ENCODE measurements at regions not wholly inside any gene's neighbourhood (a gene's known extent, or its start where the extent isn't known, plus 50 kb on each side); places are given as distances from the start of the nearest gene placed in this dataset.

DNA sequence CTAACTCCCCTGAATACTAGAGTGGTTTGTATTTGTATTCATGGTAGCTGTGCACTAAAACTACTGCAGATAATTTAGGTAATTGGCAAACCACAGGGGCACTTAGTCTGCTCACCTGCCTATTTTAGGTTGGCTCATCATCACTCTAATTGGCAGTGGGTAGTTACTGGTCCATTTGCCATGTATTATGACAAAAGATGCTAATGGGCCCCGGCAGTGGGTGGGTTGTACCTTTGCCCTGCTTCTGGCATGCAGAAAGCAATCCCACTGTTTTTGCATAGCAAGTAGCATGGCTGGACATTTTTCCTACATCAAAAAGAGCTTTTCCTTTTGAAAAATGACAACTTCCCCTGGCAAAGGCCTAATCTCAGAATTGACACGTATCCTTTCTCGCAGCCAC, 741.4 kb upstream of the MAP3K7 start:
- DNase-seq = no peak
- H3K27ac Mint-ChIP-seq = no peak overlapping the region
- H3K4me1 Mint-ChIP-seq = no peaks in the 10 kb centered on the region
- POLR2A ChIA-PET = no interaction called here
- no peaks in the 10 kb centered on the region for H3K36me3 Mint-ChIP-seq (ENCODE audit: low read depth)
- CTCF ChIA-PET = no interaction called here
- H3K9me3 Mint-ChIP-seq = no peaks in the 10 kb centered on the region
- no peaks in the 10 kb centered on the region for H3K27me3 Mint-ChIP-seq
- no peak overlapping the region for H3K4me3 Mint-ChIP-seq

DNA sequence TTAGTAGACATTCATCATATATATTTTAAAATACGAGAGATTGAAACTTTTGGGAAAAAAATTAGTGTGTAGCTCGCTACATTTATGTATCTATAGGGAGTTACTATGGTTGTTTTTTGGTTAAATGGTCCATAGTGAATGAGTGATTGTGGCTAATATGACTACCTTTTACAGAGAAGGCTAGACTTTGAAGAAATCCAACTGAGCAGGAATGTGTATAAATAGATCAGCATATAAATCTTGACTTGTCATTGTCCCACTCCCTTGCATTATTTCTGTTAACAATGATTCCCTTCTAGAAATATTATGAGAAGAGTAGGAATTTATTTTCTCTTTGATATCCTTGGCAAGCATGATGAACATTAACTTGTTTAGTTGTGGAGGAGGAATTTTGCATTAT, 737.8 kb upstream of the MAP3K7 start:
- no peak overlapping the region for H3K27ac Mint-ChIP-seq
- ChIA-PET CTCF (no interaction called here), POLR2A (no interaction called here)
- no peaks in the 10 kb centered on the region for H3K36me3 Mint-ChIP-seq (ENCODE audit: low read depth)
- DNase-seq = no peak
- H3K4me1 Mint-ChIP-seq = no peaks in the 10 kb centered on the region
- H3K9me3 Mint-ChIP-seq = no peaks in the 10 kb centered on the region
- no peak overlapping the region for H3K4me3 Mint-ChIP-seq
- H3K27me3 Mint-ChIP-seq = no peaks in the 10 kb centered on the region

DNA sequence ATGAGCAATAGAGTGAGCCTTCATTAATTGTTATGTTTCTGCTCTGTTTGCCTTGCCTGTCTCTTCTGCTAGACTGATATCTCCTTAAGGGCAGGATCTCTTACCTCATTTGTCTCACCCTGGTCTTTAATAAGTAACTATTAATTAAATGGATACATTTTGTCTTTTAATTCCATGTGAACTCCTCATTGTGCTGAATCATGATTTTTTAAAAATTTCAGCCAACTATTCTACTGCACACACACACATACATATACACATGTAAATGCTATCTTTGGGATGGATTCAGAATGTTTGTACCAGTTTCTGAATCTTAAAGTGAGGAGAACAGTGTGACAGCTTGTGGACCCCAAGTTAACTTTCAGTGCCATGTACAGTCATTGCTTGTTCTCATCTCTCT, 731.1 kb upstream of the MAP3K7 start:
- Mint-ChIP-seq H3K9me3 (no peaks in the 10 kb centered on the region), H3K36me3 (ENCODE audit: low read depth) (no peaks in the 10 kb centered on the region), H3K4me1 (no peaks in the 10 kb centered on the region), H3K4me3 (no peak overlapping the region), H3K27ac (no peak overlapping the region), H3K27me3 (no peaks in the 10 kb centered on the region)
- DNase-seq = no peak
- ChIA-PET CTCF (interaction anchor here (0.6 kb wide), 1 partner anchor 21 kb away, joined by 3 read pairs; no protein-coding TSS in a partner anchor), POLR2A (no interaction called here)

DNA sequence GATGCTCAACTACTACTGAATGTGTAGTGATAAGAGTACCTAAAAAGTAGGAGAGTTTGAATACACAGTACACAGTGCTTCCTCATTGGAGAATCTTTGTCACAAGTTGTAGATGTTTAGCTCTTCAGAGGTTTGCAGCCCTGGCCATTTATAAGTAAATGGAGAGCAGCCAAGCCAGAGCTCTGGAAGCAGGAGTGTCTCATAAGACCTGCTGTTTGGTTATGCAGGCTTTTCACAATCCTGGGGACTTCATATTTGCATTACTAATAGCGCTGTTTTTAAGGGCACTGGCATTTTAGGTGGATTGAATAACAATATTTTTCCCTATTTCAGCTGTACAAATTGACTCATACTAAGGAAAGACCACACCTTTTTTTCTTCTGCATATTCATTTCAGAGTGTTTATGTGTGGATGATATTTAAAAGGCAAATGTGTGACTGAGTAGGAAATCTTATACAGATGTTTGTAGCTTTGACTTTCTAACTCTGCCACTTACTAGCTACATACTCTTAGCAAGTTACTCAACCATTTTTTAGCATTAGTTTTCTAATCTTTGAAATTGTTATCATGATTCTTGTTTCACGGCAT, 730.5 kb upstream of the MAP3K7 start:
- H3K4me1 Mint-ChIP-seq = no peaks in the 10 kb centered on the region
- no peaks in the 10 kb centered on the region for H3K27me3 Mint-ChIP-seq
- H3K27ac Mint-ChIP-seq = no peak overlapping the region
- H3K9me3 Mint-ChIP-seq = no peaks in the 10 kb centered on the region
- H3K4me3 Mint-ChIP-seq = no peak overlapping the region
- no peak for DNase-seq
- ChIA-PET POLR2A (no interaction called here), CTCF (interaction anchor here (0.6 kb wide), 1 partner anchor 21 kb away, joined by 3 read pairs; no protein-coding TSS in a partner anchor)
- H3K36me3 Mint-ChIP-seq (ENCODE audit: low read depth) = no peaks in the 10 kb centered on the region

DNA sequence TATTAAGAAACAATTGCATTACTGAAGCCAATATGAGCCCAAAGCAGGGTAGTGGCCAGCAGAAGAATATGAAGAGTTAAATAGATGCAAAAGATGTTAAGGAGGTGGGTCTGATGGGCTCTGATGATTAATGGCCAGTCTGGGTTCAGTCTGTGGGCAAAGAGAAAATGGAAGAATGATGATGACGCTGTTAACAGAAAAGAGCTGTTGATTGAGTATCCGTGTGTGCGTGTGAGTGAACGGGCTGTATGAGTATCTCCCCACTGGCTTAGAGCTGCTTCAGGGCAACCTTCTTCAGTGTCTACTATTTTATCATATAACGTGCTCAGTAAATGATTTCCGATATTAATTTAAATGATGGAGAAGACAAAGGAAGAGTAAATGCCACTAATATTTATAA, 723.3 kb upstream of the MAP3K7 start:
- Mint-ChIP-seq H3K9me3 (no peaks in the 10 kb centered on the region), H3K27ac (no peak overlapping the region), H3K4me1 (no peaks in the 10 kb centered on the region), H3K36me3 (ENCODE audit: low read depth) (no peaks in the 10 kb centered on the region), H3K4me3 (no peak overlapping the region), H3K27me3 (no peaks in the 10 kb centered on the region)
- ChIA-PET CTCF (no interaction called here), POLR2A (no interaction called here)
- no peak for DNase-seq

DNA sequence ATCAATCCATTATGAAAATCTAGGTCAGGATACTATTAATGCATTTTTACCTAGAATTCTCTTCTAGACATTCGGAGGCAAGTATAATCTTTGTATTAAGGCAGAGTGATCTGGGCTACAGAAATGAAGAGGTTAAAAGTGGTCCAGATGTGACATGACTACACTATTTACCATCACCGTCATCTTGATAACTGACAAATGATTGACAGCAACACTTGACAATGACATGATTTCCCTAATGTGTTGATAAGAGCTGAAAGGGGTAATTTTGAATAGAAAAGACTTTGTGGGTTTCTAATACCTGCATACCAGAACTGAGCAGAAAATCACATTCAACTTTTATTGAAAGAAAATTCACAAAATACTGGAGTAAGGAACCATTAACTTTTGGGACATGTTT, 718.9 kb upstream of the MAP3K7 start:
- Mint-ChIP-seq H3K36me3 (ENCODE audit: low read depth) (no peaks in the 10 kb centered on the region), H3K9me3 (no peaks in the 10 kb centered on the region), H3K27ac (no peak overlapping the region), H3K27me3 (no peaks in the 10 kb centered on the region), H3K4me3 (no peak overlapping the region), H3K4me1 (no peaks in the 10 kb centered on the region)
- POLR2A ChIA-PET = no interaction called here
- CTCF ChIA-PET = no interaction called here
- no peak for DNase-seq

DNA sequence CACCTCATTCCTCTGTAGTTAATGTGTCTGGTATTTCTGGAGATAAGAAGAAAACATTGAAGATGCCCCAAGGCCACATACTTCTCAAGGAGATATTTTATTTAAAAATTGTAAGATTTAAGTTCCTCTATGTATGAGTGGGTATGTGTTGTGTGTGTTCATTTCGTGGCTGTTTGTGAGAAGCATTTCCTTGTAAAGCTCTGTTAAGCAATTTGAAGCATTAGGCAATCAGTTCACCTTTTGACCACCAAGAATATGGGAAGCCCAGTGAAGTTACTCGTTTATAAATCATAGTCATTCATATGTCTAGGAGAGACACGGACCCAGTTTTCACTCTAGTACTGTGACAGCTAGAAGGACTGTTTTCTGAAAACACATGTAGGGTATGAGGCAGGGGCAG, 717.6 kb upstream of the MAP3K7 start:
- Mint-ChIP-seq H3K27me3 (no peaks in the 10 kb centered on the region), H3K9me3 (no peaks in the 10 kb centered on the region), H3K27ac (no peak overlapping the region), H3K4me1 (no peaks in the 10 kb centered on the region), H3K4me3 (no peak overlapping the region), H3K36me3 (ENCODE audit: low read depth) (no peaks in the 10 kb centered on the region)
- DNase-seq = no peak
- ChIA-PET CTCF (no interaction called here), POLR2A (no interaction called here)

DNA sequence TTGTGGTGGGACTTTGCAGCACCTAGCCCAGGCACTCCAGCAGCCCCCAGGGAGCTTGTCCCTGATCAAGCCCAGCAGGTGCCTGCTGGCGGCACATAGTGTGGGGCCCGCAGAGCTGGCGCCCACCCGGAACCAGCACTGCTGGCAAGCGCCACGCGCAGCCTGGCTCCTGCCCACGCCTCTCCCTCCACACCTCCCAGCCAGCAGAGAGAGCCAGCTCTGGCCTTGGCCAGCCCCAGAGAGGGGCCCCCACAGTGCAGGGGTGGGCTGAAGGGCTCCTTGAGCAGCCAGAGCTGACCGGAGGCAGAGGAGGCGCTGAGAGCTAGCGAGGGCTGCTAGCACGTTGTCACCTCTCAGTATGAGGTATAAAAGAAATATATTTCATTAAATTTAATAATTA, 716.5 kb upstream of the MAP3K7 start:
- no peaks in the 10 kb centered on the region for H3K9me3 Mint-ChIP-seq
- CTCF ChIA-PET = interaction anchor here (1.1 kb wide), 1 partner anchor 24 kb away, joined by 4 read pairs; no protein-coding TSS in a partner anchor
- H3K4me1 Mint-ChIP-seq = no peaks in the 10 kb centered on the region
- POLR2A ChIA-PET = no interaction called here
- H3K4me3 Mint-ChIP-seq = no peak overlapping the region
- no peaks in the 10 kb centered on the region for H3K27me3 Mint-ChIP-seq
- H3K36me3 Mint-ChIP-seq (ENCODE audit: low read depth) = no peaks in the 10 kb centered on the region
- DNase-seq = no peak
- no peak overlapping the region for H3K27ac Mint-ChIP-seq

DNA sequence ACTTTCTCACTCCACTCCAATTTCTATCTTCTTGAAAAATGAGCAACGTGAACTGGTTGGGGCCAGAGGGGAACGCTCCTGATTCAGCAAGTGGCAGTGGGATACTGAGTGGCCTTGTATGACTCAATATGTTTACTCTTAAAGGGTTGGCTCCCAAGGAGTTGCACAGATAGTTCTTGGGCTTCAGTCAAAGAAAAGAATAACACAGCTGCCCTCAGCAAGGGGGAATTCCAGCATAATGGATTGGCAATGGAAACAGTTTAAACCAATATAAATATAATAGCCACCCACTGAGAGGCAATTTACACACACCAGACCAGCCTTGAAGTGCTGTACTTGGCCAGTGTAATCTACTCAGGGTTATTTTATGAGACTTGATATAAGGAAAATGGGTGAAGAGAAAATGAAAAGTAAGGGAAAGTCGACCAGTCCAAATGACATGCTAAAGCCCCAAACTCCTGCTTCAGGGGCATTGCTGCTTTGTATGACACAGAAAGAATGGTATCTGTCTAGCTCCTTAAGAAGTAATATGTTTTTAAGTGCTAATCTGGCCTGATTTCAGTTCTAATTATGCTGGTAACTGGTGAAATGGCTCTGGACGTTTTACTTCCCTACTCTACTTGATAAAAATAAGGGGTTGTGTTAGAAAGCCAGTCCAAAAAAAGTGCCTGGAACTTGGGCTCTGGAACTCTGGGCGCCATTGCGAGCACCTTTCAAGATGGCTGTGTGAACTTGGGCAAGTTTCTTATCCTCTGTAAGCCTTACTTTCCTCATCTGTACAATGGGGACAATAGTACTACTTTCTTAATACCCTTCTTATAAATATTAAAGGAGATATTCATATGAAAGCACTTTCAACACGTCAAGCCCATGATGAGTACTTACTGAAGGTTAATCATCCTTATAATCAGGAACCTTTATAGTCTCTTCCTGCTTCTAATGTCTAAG, 712.9 kb upstream of the MAP3K7 start:
- Mint-ChIP-seq H3K4me3 (no peak overlapping the region), H3K27ac (no peak overlapping the region), H3K4me1 (no peaks in the 10 kb centered on the region), H3K36me3 (ENCODE audit: low read depth) (no peaks in the 10 kb centered on the region), H3K9me3 (no peaks in the 10 kb centered on the region), H3K27me3 (no peaks in the 10 kb centered on the region)
- POLR2A ChIA-PET = no interaction called here
- CTCF ChIA-PET = no interaction called here
- no peak for DNase-seq

DNA sequence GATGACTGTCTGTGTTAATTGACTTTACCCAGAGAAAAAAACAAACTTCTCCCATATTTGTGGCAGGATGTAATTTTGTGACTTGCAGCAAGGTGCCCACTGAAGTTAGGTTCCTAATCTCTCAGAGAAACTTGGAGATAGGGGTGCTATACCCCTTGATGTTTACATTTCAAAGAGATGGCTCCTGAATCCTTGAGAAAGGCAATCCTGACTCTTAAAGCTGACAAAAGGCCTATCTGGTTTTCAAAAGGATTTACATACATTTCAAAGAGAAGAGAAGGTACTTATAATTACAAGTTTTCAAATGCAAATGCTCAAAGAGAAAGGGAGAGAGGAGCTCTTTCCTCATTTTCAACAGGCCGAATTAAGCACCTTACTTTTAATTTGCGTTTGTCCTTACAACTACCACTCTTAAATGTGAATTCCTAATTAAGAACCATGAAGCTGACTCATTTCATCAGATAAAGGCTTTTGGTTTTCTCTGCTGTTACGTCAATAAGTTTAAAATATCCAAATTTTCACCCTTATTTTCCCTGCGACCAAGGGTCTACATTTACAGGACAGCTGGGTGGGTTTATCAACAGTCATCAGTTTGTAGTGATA, 711.8 kb upstream of the MAP3K7 start:
- Mint-ChIP-seq H3K9me3 (no peaks in the 10 kb centered on the region), H3K4me3 (no peak overlapping the region), H3K27me3 (no peaks in the 10 kb centered on the region), H3K36me3 (ENCODE audit: low read depth) (no peaks in the 10 kb centered on the region), H3K4me1 (no peaks in the 10 kb centered on the region), H3K27ac (no peak overlapping the region)
- ChIA-PET CTCF (no interaction called here), POLR2A (no interaction called here)
- DNase-seq = no peak

DNA sequence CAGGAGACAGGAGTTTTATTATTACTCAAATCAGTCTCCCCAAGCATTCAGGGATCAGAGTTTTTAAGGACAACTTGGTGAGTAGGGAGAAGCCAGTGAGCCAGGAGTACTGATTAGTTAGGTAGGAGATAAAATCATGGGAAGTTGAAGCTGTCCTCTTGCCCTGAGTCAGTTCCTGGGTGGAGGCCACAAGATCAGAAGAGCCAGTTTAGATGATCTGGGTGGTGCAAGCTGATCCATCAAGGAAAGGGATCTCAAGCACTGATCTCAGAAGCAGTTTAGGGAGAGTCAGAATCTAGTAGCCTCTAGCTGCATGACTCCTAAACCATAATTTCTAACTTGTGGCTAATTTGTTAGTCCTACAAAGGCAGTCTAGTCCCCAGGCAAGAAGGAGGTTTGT, 706.5 kb upstream of the MAP3K7 start:
- H3K4me1 Mint-ChIP-seq = no peaks in the 10 kb centered on the region
- no peak overlapping the region for H3K27ac Mint-ChIP-seq
- no peak overlapping the region for H3K4me3 Mint-ChIP-seq
- CTCF ChIA-PET = no interaction called here
- POLR2A ChIA-PET = no interaction called here
- no peak for DNase-seq
- H3K36me3 Mint-ChIP-seq (ENCODE audit: low read depth) = no peaks in the 10 kb centered on the region
- no peaks in the 10 kb centered on the region for H3K27me3 Mint-ChIP-seq
- no peaks in the 10 kb centered on the region for H3K9me3 Mint-ChIP-seq

DNA sequence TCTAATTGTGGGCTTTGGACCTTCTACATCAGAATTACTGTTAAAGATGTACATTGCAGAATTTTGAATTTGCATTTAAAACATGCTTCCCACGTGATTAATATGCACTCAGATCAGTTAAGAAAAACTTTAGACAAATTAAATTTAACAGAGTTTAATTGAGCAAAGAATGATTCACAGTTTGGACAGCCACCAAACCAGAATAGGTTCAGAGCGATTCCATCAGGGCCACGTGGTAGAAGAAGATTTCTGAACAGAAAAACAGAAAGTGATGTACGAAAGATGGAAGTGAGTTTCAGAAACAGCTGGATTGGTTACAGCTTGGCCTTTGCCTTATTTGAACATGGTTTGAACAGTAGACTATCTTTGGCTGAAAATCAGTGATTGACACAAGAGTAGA, 704.2 kb upstream of the MAP3K7 start:
- H3K27me3 Mint-ChIP-seq = no peaks in the 10 kb centered on the region
- CTCF ChIA-PET = no interaction called here
- no peaks in the 10 kb centered on the region for H3K36me3 Mint-ChIP-seq (ENCODE audit: low read depth)
- no peaks in the 10 kb centered on the region for H3K9me3 Mint-ChIP-seq
- POLR2A ChIA-PET = no interaction called here
- no peak overlapping the region for H3K4me3 Mint-ChIP-seq
- H3K4me1 Mint-ChIP-seq = no peaks in the 10 kb centered on the region
- no peak overlapping the region for H3K27ac Mint-ChIP-seq
- no peak for DNase-seq

DNA sequence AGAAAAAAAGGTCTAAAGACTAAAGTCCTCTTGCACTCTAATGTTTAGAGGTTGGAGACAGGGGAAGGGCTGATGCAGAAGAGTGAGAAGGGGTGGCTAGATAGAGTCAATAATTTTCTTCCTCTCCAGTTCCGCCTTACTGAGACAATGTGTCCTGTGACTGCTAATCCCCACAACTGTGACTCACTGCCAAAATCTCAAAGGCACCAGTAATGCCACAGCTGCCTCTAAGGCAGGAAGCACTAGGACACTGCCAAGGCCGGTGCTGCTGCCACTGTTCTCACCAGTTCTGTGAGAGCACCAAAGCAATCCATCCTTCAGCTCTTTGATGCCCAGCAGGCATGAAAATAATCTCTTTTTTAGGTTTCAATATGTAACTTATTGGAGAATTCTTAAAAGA, 701.9 kb upstream of the MAP3K7 start:
- no peak for DNase-seq
- H3K36me3 Mint-ChIP-seq (ENCODE audit: low read depth) = no peaks in the 10 kb centered on the region
- H3K4me3 Mint-ChIP-seq = no peak overlapping the region
- ChIA-PET POLR2A (no interaction called here), CTCF (no interaction called here)
- no peak overlapping the region for H3K27ac Mint-ChIP-seq
- H3K4me1 Mint-ChIP-seq = no peaks in the 10 kb centered on the region
- H3K27me3 Mint-ChIP-seq = no peaks in the 10 kb centered on the region
- H3K9me3 Mint-ChIP-seq = no peaks in the 10 kb centered on the region
